GM18873 (cell line): ENCODE measurements at regions not wholly inside any gene's neighbourhood (a gene's known extent, or its start where the extent isn't known, plus 50 kb on each side); places are given as distances from the start of the nearest gene placed in this dataset.

Source experiments
- ATAC-seq: cut with Tn5 transposase; IDR thresholded peaks from one replicate; pipeline ENCODE4 v1.9.1; 2021; ENCODE audit warnings: mild to moderate bottlenecking, moderate library complexity, moderate number of reproducible peaks; ENCODE audit not compliant: unreplicated experiment, low FRiP score

DNA sequence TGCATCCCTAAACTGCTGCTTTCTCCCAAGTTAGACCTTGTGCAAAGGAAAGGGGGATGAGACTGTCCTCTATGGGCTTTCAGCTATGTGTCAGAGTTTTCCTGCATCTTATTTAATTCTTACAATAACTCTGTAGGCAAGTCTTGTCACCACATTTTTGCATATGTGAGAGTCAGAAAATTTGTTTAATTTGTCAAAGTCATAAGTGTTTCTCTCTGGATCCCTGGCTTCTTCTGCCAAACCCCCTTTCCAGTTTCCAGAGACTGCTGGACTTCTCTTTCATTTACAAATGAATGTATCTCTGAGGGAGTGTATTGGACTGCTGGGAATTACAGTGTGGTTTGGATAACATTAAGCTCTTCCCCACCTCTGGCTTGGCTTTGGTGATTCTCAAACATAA is 877.6 kb upstream of the SEL1L start:
- ATAC-seq, result no peak

DNA sequence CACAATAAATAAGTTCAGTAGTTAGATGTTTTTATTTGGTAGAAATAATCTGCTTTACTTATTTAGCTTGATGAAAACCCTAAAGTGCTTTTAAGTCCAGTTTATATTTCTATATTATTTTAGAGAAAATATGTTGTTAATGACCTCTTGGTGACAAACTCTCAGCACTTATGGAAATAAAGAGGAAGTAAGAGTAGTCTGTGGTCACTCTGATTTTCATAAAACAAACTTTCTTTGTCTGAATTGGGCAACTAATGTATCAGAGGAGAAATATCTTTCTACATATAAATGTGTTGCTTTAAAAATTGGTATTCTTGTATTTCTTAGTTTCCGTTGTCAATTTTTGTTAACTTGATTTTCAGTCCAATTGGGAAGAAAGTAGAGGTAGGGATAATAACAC is 878.9 kb upstream of the SEL1L start:
- ATAC-seq, result no peak

DNA sequence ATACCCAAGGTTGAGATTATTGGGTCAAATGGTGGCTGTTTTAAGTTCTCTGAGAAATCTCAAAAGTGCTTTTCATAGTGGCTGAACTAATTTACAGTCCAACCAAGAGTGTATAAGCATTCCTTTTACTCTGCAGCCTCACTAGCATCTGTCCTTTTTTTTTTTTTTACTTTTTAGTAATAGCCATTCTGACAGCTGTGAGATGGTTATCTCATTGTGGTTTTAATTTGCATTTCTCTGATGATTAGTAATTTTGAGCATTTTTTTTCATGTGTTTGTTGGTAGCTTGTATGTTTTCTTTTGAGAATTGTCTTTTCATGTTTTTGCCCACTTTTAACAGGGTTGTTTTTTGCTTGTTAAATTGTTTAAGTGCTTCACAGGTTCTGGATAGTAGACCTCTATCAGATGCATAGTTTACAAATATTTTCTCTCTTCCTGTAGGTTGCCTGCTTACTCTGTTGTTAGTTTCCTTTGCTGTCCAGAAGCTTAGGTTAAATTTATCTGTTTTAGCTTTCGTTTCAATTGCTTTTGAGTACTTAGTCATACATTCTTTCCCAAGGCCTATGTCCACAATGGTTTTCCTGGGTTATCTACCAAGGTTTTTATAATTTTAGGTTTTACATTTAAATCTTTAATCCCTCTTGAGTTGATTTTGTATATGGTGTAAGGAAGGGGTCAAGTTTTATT is 881.3 kb upstream of the SEL1L start:
- ATAC-seq, result peak; percentile 38

GRCh38 chr14:82419933-82420332 is 886.3 kb upstream of the SEL1L start:
- ATAC-seq, result no peak

- ATAC-seq, result no peak
Measured at GRCh38 chr14:82420871-82421270, 887.2 kb upstream of the SEL1L start.

- no peak for ATAC-seq
Measured at GRCh38 chr14:82421286-82421685, 887.6 kb upstream of the SEL1L start.

DNA sequence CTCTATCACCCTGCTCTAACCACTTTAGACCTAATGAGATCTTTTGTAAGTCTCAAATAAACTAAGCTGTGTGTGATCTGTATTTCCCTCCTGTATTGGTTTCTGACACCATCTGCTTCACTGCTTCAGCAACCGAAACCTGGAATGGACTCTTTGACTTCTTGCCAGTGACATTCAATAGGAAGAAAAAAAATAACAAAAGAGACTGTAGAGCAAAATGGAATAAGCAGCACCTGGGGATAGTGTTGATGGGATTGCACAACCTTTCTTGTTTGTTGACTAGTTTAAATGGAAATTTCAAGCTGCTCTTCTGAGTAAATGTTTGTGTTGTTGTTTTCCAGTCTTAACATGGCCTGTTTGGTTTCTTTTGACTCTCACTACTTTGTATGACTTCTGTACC is 888.6 kb upstream of the SEL1L start:
- no peak for ATAC-seq

DNA sequence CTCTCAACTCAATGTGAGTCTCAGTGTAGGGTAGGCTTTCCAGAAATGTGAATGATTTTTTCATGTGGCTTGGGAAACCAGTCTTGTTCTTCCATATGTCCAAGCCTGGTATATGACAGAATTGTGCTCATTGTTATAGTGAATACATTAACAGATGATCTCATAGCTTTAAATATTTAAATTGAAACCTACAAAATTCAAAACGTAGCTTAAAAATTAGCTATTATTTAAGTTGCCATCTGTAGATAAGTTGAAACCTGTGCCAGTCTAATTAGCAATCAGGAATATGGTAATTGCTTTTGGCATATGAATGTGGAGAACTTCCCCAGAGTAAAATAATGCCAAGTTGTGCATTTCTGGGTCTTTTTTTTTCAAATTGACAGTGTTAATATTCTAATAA is 891.6 kb upstream of the SEL1L start:
- ATAC-seq, result no peak

GRCh38 chr14:82431031-82431430 is 897.4 kb upstream of the SEL1L start:
- ATAC-seq, result no peak

- ATAC-seq, result no peak
Measured at GRCh38 chr14:82432301-82433105, 898.9 kb upstream of the SEL1L start.

DNA sequence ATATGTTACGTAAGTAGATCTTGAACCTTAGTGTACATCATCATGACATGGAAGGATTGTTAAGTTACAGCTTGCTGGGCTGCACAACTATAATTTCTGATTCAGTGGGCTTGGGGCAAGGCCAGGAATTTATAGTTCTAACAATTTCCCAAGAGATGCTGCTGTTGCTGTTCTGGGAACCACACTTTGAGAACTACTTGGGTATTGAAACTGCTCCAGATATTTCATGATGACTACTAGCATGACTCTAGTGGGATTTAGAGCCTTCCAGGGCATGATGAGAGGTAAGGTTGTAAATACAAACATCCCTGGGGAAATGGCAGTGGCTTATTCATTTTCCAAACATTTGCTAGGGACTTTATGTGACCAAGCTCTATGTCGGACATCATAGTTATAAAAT is 904.8 kb upstream of the SEL1L start:
- no peak for ATAC-seq

DNA sequence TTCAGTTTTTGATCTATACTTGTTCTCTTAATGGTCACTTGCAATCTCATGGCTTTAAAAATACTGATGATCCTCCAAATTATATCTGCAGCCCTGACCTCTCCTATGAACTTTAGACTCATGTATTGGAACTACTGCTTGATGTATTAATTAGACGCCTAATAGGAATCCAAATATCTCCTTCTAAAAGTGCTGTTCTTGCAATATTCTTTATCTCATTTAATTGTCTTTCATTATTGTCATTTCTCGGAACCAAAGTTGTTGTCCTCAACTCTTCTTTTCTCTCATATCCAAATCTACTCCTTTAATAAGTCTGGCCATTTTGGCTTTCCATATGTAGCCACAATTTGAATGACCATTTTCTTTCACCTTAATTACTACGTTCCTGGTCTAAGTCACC is 907.6 kb upstream of the SEL1L start:
- no peak for ATAC-seq

DNA sequence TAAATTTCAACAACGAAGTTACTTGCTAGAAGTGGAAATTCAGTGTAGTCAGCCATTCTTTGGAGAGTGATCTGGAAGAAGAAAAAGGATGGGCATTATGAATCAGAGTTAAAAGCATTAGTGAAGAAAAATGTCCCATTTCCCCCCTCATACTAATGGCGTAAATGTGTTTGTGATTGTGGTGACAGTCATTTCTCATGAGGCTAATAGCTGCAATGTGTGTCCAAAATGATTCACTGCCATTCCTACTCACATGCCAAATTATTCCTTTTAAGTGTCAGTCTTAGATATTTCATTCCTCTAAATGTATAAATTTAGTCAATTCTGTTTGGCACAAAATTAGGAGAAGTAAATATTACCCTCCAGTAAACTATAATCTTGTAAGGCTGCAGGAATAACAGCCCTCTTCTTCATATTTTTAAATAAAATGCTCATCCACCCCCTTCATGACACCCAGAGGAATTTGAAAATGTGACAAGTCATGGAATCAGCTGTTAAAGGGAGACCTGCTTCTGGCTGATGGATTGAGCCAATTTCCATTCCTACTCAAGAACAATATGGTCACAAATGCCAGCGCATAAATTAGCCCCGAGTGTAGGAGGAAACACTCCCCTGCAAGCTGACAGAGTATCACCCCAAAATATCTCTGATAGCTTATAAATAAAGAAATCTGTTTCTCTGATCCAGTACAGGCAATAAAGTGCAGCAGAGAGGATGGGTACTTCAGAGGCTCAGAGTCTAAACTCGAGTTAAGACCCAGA is 912.3 kb upstream of the SEL1L start:
- ATAC-seq, result no peak

GRCh38 chr14:82447586-82447985 is 913.9 kb upstream of the SEL1L start:
- ATAC-seq, result no peak

DNA sequence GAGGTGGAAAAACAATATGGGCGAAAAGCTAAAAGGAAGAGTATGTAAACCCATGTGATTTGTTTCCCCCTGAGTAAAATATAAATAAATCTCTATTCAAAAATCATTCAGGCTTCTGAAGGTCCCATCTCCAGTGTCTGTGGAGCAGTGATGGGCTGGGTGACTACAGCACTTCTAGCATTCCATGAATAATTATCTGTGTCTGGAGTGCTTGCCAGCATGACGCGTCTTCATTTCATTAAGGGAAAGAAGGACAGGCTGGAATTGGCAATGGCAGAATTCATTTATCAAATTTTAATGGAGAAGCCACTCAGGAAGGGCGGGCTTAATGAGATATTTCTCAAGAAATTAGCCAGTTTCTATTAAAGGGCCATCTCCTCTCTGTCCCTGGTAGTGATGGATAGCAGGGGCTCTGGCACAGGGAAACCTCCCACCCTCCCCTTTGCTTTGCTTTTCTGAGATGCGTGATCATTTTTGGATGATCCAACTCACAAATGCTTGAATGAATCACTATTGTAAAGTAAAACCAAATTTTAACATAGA is 916.3 kb upstream of the SEL1L start:
- no peak for ATAC-seq

GRCh38 chr14:82451675-82452074 is 918.0 kb upstream of the SEL1L start:
- no peak for ATAC-seq

DNA sequence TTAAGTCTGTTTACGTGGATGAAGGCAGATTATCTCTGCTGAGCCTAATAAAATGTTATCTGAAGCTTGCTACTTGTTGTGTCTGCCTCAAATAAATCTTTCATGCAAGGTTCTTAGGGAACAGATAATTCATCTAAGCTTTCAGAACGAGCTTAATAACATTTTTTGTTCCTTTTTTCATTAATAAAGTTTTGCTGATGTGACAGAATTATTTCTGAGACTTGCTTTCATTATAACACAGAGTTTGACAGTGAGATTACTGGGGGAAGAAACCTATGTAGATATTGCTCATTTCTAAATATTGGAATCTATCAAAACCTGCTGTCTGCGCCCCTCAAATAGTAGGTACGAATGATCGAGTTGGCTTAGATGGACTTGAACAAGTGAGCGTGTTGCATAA is 948.7 kb upstream of the SEL1L start:
- ATAC-seq, result no peak

- ATAC-seq, result no peak
Measured at GRCh38 chr14:82488473-82488872, 954.8 kb upstream of the SEL1L start.

- ATAC-seq, result no peak
Measured at GRCh38 chr14:82490397-82490796, 956.7 kb upstream of the SEL1L start.

DNA sequence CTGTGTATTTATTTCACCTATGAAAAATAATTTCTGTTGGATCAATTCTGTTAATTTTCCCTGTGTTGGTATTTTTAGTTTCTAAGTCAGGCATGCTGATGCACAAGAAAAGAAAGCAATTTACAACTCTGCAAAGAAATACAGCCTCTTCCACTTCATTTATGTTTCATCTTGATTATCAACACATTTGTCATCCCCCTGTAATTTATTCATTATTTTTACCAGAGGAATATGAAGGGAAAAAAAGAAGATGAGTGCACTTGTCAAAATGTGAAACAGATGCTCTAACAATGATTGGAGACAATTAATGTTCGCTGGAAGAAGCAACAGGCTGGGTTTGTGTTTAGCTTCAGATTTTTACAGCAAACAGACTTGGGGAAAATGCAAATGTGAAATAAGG is 958.5 kb upstream of the SEL1L start:
- ATAC-seq, result no peak

DNA sequence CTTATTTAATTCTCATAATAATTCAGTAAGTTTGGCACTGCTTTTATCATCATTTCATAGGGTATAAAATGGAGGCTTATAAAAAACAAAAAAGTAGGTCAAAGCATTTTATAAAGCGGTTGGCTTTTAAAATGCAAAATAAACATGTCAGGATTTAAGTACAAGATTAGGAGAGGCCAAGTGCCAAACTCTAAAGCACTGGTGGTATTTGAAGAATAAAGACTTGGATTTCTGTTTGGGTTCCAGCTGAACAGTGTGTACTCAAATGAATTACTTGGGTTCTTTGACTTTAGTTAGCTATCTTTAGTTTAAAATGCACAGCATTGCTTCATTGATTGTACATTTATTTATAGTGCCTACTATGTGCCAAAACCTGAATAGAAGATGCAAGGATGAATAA is 966.6 kb upstream of the SEL1L start:
- no peak for ATAC-seq
